Pancreas (tissue), 10 donors: ENCODE measurements at regions not wholly inside any gene's neighbourhood (a gene's known extent, or its start where the extent isn't known, plus 50 kb on each side); places are given as distances from the start of the nearest gene placed in this dataset.

ENCODE experiments used
- ATAC-seq, 4 donors: fragments of 200-7000 bp; cut with Tn5 transposase; one replicate each; pipeline versions ENCODE4 v1.8.0 to v1.9.1; 2020; ENCODE audit warnings: mild to moderate bottlenecking in 4 of 4, moderate library complexity in 4 of 4
- DNase-seq, 6 donors: peaks; one replicate each; pipeline ENCODE4 v3.0.0-alpha.2; 2020
- FAIRE-seq: peaks from 2 replicates; lab custom pipeline; 2012; peaks lifted over from hg19 to GRCh38; lab: Jason Lieb, UNC
- H3K27ac ChIP-seq, 4 donors: fragments of 200-600 bp; sonication (generic); 1 replicate in 3 of 4; 2 replicates in 1 of 4; pipeline versions ENCODE4 v1.5.0 to v1.8.0; 2020
- H3K27me3 ChIP-seq, 4 donors: fragments of 200-600 bp; one replicate each; pipeline ENCODE4 v1.8.0; 2021
- H3K36me3 ChIP-seq, 3 donors: fragments of 200-600 bp; sonication (generic) in 1 of 3; one replicate each; pipeline versions ENCODE4 v1.5.0 to v1.8.0; 2020 to 2021
- H3K4me1 ChIP-seq, 3 donors: fragments of 200-600 bp; one replicate each; pipeline ENCODE4 v1.8.0; 2021
- H3K4me3 ChIP-seq, 4 donors: fragments of 200-600 bp; sonication (generic) in 2 of 4; one replicate each; pipeline versions ENCODE4 v1.5.0 to v1.8.0; 2020 to 2021
- H3K9me3 ChIP-seq, 4 donors: fragments of 200-600 bp; one replicate each; pipeline ENCODE4 v1.8.0; 2021
- WGBS, 2 donors: extraction: QIAGEN DNeasy Blood & Tissue Kit; methylation state at CpG; one replicate each; pipeline ENCODE4 v1.1.7; 2013; 5-methylcytosine and 5-hydroxymethylcytosine counted together
- intact Hi-C, 3 donors: fragments of 100-400 bp; cut with DNase I; formaldehyde crosslinking; loops; one replicate each; pipeline versions ENCODE4 v1.11.1 to v1.14.2; 2022
- TF ChIP-seq, protein P1 (sequence below), 4 donors: fragments of 200-600 bp; sonication (generic) in 3 of 4; IDR thresholded peaks; one replicate each; pipeline versions ENCODE4 v1.5.0 to v1.8.0; 2021; ENCODE audit warnings: antibody characterized with exemption in 4 of 4
- donor health status: healthy with polysubstance abuse.
- donor health status: DM: no; HTN: no; CAD: no; lungs with moderate emphysema.
- donor health status: DM: no; HTN: no; CAD: no.
- donor health status: control.
- donor health status: control.
- donor health status: Bipolar disorder and iron deficiency.
- donor health status: DM: yes; HTN: yes; CAD: no.
- donor health status: DM: no; HTN: no; CAD: no.
- donor health status: DM: no; HTN: no; CAD: no.
- donor health status: DM: yes; HTN: yes; CAD: no.

GRCh38 chr22:47437636-47438035 lies 675.2 kb downstream of the TBC1D22A start:
- no peak overlapping the region for H3K4me3 ChIP-seq
- FAIRE-seq = no peak
- no peak overlapping the region for H3K27ac ChIP-seq
- DNase-seq = no peak
- no peaks in the 10 kb centered on the region for H3K27me3 ChIP-seq
- no peaks in the 10 kb centered on the region for H3K36me3 ChIP-seq
- H3K9me3 ChIP-seq = no peaks in the 10 kb centered on the region
- no peaks in the 10 kb centered on the region for H3K4me1 ChIP-seq
- intact Hi-C loops = no loop called here
- TF ChIP-seq, protein P1, sequence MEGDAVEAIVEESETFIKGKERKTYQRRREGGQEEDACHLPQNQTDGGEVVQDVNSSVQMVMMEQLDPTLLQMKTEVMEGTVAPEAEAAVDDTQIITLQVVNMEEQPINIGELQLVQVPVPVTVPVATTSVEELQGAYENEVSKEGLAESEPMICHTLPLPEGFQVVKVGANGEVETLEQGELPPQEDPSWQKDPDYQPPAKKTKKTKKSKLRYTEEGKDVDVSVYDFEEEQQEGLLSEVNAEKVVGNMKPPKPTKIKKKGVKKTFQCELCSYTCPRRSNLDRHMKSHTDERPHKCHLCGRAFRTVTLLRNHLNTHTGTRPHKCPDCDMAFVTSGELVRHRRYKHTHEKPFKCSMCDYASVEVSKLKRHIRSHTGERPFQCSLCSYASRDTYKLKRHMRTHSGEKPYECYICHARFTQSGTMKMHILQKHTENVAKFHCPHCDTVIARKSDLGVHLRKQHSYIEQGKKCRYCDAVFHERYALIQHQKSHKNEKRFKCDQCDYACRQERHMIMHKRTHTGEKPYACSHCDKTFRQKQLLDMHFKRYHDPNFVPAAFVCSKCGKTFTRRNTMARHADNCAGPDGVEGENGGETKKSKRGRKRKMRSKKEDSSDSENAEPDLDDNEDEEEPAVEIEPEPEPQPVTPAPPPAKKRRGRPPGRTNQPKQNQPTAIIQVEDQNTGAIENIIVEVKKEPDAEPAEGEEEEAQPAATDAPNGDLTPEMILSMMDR (IDR thresholded peaks at IDR 0.05) = no peak
- 25 to 28% methylated on average over 3 of the region's 3 CpGs for WGBS, 2 donors
- no peak for ATAC-seq

DNA sequence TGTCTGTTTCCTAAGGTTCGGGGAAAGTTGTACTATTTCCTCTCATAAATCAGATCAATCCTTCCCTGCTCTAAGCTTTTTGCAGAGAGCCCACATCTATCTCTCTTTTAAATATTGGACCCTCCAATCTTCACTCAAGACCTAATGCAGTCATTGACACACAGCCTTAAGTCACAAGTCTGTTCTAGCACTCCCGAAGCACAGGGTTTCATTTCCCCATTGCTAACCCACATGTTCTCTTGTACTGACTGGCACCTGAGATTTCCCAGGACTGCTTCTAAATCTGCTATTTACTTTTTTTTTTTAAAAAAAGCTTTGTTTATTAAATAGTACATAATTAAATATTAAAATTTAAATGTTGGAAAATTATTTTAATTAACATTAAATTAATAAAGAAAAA lies 674.7 kb downstream of the TBC1D22A start:
- Histone ChIP-seq H3K27me3 (no peaks in the 10 kb centered on the region), H3K9me3 (no peaks in the 10 kb centered on the region), H3K4me3 (no peak overlapping the region), H3K27ac (no peak overlapping the region), H3K36me3 (no peaks in the 10 kb centered on the region), H3K4me1 (no peaks in the 10 kb centered on the region)
- ATAC-seq (no peak), DNase-seq (no peak), FAIRE-seq (no peak)
- intact Hi-C loops = no loop called here
- TF ChIP-seq, protein P1 (IDR thresholded peaks at IDR 0.05) = no peak
- 82% methylated on average over 2 of the region's 2 CpGs for WGBS, 2 donors

DNA sequence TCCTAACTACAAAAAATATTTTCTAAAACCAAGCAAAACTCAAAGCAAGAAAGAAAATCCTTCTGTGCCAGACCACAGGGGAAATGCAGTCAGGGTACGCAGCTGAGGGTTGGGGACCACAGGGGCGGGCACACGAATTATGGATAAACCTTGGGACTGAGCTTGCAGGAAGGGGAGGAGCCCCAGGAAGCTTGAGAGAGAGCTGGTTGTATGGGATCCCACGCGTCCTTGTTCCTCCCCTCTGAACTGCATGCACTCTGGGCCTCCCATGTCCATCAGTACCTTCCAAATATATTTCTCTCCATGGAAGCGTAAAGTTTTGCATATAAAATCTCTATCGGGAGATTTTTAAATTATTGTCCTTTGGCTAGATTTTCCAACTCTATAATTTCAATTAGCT lies 673.4 kb downstream of the TBC1D22A start:
- DNase-seq (no peak), ATAC-seq (no peak), FAIRE-seq (no peak)
- no peaks in the 10 kb centered on the region for H3K36me3 ChIP-seq
- no peak overlapping the region for H3K27ac ChIP-seq
- H3K9me3 ChIP-seq = no peaks in the 10 kb centered on the region
- no peaks in the 10 kb centered on the region for H3K4me1 ChIP-seq
- no peak overlapping the region for H3K4me3 ChIP-seq
- 64 to 79% methylated on average over 7 of the region's 7 CpGs for WGBS, 2 donors
- intact Hi-C loops = no loop called here
- peaks cover 0 to 5% (median 0%) of the 10 kb centered on the region in 4 donors for H3K27me3 ChIP-seq
- TF ChIP-seq, protein P1 (IDR thresholded peaks at IDR 0.05) = no peak

GRCh38 chr22:47435204-47435487 lies 672.7 kb downstream of the TBC1D22A start:
- no peak for FAIRE-seq
- TF ChIP-seq, protein P1 (IDR thresholded peaks at IDR 0.05) = no peak
- H3K4me3 ChIP-seq = no peak overlapping the region

GRCh38 chr22:47434336-47435203 lies 672.1 kb downstream of the TBC1D22A start:
- 65 to 83% methylated on average over 17 of the region's 17 CpGs for WGBS, 2 donors
- Histone ChIP-seq H3K4me1 (no peaks in the 10 kb centered on the region), H3K27ac (no peak overlapping the region), H3K4me3 (no peak overlapping the region), H3K27me3 (peaks cover 0 to 5% (median 0%) of the 10 kb centered on the region in 4 donors), H3K36me3 (no peaks in the 10 kb centered on the region), H3K9me3 (no peaks in the 10 kb centered on the region)
- intact Hi-C loops = no loop called here
- TF ChIP-seq, protein P1 (IDR thresholded peaks at IDR 0.05) = no peak
- no peak for FAIRE-seq
- DNase-seq = no peak
- ATAC-seq = no peak

More at GRCh38 chr22:47435204-47435487, 672.7 kb downstream of the TBC1D22A start:
- 53 to 68% methylated on average over 5 of the region's 5 CpGs for WGBS, 2 donors
- H3K4me1 ChIP-seq = no peaks in the 10 kb centered on the region
- peaks cover 0 to 5% (median 0%) of the 10 kb centered on the region in 4 donors for H3K27me3 ChIP-seq
- H3K36me3 ChIP-seq = no peaks in the 10 kb centered on the region
- H3K27ac ChIP-seq = no peak overlapping the region
- H3K9me3 ChIP-seq = no peaks in the 10 kb centered on the region
- intact Hi-C loops = no loop called here
- no peak for DNase-seq
- no peak for ATAC-seq
